ENCODE measurements at regions not wholly inside any gene's neighbourhood (a gene's known extent, or its start where the extent isn't known, plus 50 kb on each side); places are given as distances from the start of the nearest gene placed in this dataset.

DNA sequence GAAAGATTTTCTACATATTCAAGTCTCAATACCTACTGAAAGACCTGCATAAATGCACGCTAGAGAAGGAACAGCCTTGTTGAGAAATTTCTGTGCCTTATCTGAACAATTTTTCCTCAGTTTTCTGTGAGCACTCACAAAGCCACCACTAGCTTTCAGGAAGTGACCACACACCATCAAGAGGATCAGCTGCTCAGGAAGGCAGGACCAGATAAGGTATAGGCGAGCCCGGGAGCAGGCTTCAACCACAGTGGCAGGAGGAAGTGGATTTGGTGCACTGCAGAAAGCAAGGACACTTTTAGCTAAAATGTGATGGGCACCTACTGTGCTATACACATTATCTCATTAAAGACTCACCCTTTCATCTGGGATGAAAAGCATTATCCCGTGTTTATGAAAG lies 220.8 kb downstream of the RAB38 start:
- 38 to 45% (median 41%) methylated on average over 4 of the region's 4 CpGs for WGBS, 4 donors
- DNase-seq (no peak), ATAC-seq (no peak)
- Histone ChIP-seq H3K36me3 (no peaks in the 10 kb centered on the region), H3K4me1 (no peaks in the 10 kb centered on the region), H3K4me3 (no peak overlapping the region), H3K9me3 (no peaks in the 10 kb centered on the region), H3K27me3 (no peaks in the 10 kb centered on the region), H3K27ac (no peak overlapping the region)
- TF ChIP-seq, protein P1, sequence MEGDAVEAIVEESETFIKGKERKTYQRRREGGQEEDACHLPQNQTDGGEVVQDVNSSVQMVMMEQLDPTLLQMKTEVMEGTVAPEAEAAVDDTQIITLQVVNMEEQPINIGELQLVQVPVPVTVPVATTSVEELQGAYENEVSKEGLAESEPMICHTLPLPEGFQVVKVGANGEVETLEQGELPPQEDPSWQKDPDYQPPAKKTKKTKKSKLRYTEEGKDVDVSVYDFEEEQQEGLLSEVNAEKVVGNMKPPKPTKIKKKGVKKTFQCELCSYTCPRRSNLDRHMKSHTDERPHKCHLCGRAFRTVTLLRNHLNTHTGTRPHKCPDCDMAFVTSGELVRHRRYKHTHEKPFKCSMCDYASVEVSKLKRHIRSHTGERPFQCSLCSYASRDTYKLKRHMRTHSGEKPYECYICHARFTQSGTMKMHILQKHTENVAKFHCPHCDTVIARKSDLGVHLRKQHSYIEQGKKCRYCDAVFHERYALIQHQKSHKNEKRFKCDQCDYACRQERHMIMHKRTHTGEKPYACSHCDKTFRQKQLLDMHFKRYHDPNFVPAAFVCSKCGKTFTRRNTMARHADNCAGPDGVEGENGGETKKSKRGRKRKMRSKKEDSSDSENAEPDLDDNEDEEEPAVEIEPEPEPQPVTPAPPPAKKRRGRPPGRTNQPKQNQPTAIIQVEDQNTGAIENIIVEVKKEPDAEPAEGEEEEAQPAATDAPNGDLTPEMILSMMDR (IDR thresholded peaks at IDR 0.05) = no peak
- TF ChIP-seq POLR2A (IDR thresholded peaks at IDR 0.05) = no peak
- intact Hi-C loops (cut with DNase I) = no loop called here

DNA sequence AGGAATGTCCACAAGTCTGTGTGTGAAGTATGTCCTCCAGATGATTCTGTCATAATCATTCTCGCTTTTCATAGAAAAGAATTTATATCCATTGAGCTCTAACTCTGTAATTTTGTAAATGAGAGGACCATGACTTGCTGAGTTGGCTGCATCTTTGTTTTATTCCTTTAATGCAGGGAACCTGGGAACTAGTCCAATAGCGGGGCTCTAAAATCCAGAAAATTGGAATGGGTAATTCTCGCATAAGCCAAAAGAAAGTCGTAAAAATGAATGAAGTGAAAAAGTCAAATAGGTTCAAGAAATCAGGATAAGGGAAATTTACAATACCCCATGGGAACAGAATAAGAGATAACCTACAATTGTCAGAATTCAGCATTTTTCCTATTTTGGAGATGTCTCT lies 232.5 kb downstream of the RAB38 start:
- 65 to 76% (median 72%) methylated on average over 4 of the region's 4 CpGs for WGBS, 4 donors
- H3K36me3 ChIP-seq = no peaks in the 10 kb centered on the region
- no peak for TF ChIP-seq POLR2A (IDR thresholded peaks at IDR 0.05)
- TF ChIP-seq, protein P1 (IDR thresholded peaks at IDR 0.05) = no peak

DNA sequence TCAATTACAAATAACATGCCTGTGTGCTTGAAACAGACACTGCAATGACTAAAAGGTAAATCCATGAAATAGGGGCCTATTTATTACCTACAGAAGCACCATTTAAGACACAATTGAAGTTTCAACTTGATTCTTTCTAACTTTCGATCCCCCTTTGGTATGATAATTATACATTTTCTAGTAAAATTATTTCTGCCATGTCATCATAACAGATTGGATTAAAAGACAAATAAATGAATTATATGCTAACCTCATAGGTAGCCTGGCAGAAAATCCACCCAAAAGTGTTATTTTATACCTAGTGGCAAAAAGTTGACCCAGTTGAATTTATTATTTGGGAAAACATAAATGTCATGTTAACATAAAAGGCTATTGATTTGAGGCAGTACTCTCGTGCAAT lies 241.1 kb downstream of the RAB38 start:
- DNase-seq = no peak
- Histone ChIP-seq H3K27ac (no peak overlapping the region), H3K27me3 (no peaks in the 10 kb centered on the region), H3K4me1 (no peaks in the 10 kb centered on the region), H3K36me3 (no peaks in the 10 kb centered on the region), H3K9me3 (no peaks in the 10 kb centered on the region), H3K4me3 (no peak overlapping the region)
- no peak for TF ChIP-seq POLR2A (IDR thresholded peaks at IDR 0.05)
- TF ChIP-seq, protein P1 (IDR thresholded peaks at IDR 0.05) = no peak
- 60 to 70% (median 66%) methylated on average over 2 of the region's 2 CpGs for WGBS, 4 donors
- intact Hi-C loops (cut with DNase I) = no loop called here
- ATAC-seq = no peak

More for the DNA sequence above, 232.5 kb downstream of the RAB38 start:
- Histone ChIP-seq H3K27me3 (no peaks in the 10 kb centered on the region), H3K4me1 (no peaks in the 10 kb centered on the region), H3K9me3 (no peaks in the 10 kb centered on the region), H3K4me3 (no peak overlapping the region), H3K27ac (no peak overlapping the region)
- ATAC-seq (no peak), DNase-seq (no peak)
- intact Hi-C loops (cut with DNase I) = no loop called here

DNA sequence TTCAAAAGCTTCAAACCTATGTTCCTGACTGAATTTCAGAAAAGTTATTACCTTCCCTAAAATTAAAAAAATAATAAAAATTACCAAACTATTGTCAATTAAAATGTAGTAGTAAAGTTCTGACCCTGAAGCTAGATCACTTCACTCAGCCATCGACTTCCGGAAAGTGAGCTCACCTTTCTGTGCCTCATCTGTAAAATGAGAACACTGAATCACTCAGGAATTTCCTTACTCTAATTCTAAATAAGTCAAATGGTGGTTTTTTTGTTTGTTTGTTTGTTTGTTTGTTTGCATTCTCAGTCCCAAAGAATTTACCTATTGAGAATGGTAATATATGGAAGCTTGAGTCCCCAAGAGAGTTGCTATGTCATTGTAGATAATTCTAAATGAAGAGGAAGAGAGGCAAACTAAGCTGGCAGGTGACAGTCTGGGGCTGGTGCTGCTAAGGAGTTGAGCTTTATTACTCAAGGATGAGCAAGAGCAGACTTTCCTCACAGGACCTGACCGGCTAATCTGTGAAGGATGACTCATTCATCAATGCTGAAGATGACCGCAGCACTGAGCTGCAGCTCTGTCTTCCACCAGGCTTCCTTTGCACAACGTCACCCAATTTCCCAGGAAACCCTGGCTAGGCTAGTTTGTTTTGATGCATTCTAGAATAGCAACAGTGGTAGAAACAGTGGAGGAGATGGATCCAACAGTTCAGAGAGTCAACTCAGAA lies 248.8 kb downstream of the RAB38 start:
- intact Hi-C loops (cut with DNase I) = no loop called here
- no peaks in the 10 kb centered on the region for H3K27me3 ChIP-seq
- no peak for TF ChIP-seq POLR2A (IDR thresholded peaks at IDR 0.05)
- TF ChIP-seq, protein P1 (IDR thresholded peaks at IDR 0.05) = no peak
- no peak overlapping the region for H3K27ac ChIP-seq
- ATAC-seq (no peak), DNase-seq (no peak)
- H3K4me1 ChIP-seq = no peaks in the 10 kb centered on the region
- no peak overlapping the region for H3K4me3 ChIP-seq
- no peaks in the 10 kb centered on the region for H3K36me3 ChIP-seq
- 59 to 78% (median 68%) methylated on average over 5 of the region's 5 CpGs for WGBS, 4 donors
- H3K9me3 ChIP-seq = no peaks in the 10 kb centered on the region

All from heart left ventricle (tissue), 16 donors.